Activated B cell treated with CpG ODN at 0.5 μM for 24 hours (primary cell): ENCODE measurements at regions not wholly inside any gene's neighbourhood (a gene's known extent, or its start where the extent isn't known, plus 50 kb on each side); places are given as distances from the start of the nearest gene placed in this dataset.

Experiments
- ATAC-seq: fragments of 200-7000 bp; cut with Tn5 transposase; one replicate; pipeline ENCODE4 v1.10.0; 2021; ENCODE audit warnings: low read depth, mild to moderate bottlenecking, moderate library complexity
- CTCF ChIA-PET: fragments of 350-600 bp; sonication (Branson Sonifier 250); formaldehyde crosslinking; loops from one replicate; lab custom pipeline; 2021; ENCODE audit warnings: antibody characterized with exemption; lab: Charles Lee
- POLR2A ChIA-PET: fragments of 350-600 bp; sonication (Branson Sonifier 250); formaldehyde crosslinking; loops from one replicate; lab custom pipeline; 2021; ENCODE audit warnings: antibody characterized with exemption; lab: Charles Lee
- DNase-seq: peaks from one replicate; pipeline ENCODE4 v3.0.0; 2022
- H3K27ac Mint-ChIP-seq: one replicate; pipeline ENCODE4 v1.8.0; 2020; ENCODE audit warnings: mixed read lengths
- H3K27me3 Mint-ChIP-seq: one replicate; pipeline ENCODE4 v1.8.0; 2021; ENCODE audit warnings: mixed read lengths
- H3K36me3 Mint-ChIP-seq: one replicate; pipeline ENCODE4 v1.8.0; 2021; ENCODE audit warnings: low read depth, mixed read lengths
- H3K4me1 Mint-ChIP-seq: one replicate; pipeline ENCODE4 v1.8.0; 2021; ENCODE audit warnings: mixed read lengths
- H3K4me3 Mint-ChIP-seq: one replicate; pipeline ENCODE4 v1.8.0; 2020; ENCODE audit warnings: mild to moderate bottlenecking, mixed read lengths
- H3K9me3 Mint-ChIP-seq: one replicate; pipeline ENCODE4 v1.8.0; 2020; ENCODE audit warnings: mixed read lengths
- intact Hi-C: fragments of 100-400 bp; cut with micrococcal nuclease; formaldehyde crosslinking; loops from one replicate; pipeline ENCODE4 v1.15.1; 2024
- TF ChIP-seq, protein P1 (sequence below): fragments of 200-600 bp; IDR thresholded peaks from one replicate; pipeline ENCODE4 v1.8.0; 2022; ENCODE audit warnings: antibody characterized with exemption, mild to moderate bottlenecking

DNA sequence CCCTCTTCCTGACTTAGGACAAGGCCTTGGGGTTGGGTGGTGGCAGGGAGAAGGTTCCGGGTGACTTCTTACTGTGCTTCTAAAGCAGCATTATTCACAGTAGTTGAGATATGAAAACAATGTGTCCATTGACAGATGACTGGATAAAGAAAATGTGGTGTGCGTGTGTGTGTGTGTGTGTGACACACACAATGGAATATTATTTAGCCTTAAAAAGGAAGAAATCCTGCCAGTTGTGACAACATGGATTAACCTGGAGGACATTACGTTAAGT is 128.1 kb upstream of the RASGRP1 start:
- Mint-ChIP-seq H3K4me1 (peaks cover 14% of the 10 kb centered on the region), H3K27ac (no peak overlapping the region), H3K4me3 (no peak overlapping the region), H3K36me3 (no peaks in the 10 kb centered on the region), H3K9me3 (no peaks in the 10 kb centered on the region), H3K27me3 (no peaks in the 10 kb centered on the region)
- ChIA-PET CTCF (interaction anchor here (0.8 to 8.8 kb wide), 6 partner anchors 9 to 252 kb away, joined by 4 to 138 read pairs (median 46); partner anchors contain the start of gene RASGRP1), POLR2A (interaction anchor here (0.6 to 3.1 kb wide), 2 partner anchors 31 to 129 kb away, joined by 3 to 11 read pairs; partner anchors contain the start of gene RASGRP1)
- intact Hi-C loops, result loop anchor here (5.0 to 10.0 kb wide), 2 partner anchors 440 to 698 kb away; partner anchors contain the start of gene SPRED1
- TF ChIP-seq, protein P1, sequence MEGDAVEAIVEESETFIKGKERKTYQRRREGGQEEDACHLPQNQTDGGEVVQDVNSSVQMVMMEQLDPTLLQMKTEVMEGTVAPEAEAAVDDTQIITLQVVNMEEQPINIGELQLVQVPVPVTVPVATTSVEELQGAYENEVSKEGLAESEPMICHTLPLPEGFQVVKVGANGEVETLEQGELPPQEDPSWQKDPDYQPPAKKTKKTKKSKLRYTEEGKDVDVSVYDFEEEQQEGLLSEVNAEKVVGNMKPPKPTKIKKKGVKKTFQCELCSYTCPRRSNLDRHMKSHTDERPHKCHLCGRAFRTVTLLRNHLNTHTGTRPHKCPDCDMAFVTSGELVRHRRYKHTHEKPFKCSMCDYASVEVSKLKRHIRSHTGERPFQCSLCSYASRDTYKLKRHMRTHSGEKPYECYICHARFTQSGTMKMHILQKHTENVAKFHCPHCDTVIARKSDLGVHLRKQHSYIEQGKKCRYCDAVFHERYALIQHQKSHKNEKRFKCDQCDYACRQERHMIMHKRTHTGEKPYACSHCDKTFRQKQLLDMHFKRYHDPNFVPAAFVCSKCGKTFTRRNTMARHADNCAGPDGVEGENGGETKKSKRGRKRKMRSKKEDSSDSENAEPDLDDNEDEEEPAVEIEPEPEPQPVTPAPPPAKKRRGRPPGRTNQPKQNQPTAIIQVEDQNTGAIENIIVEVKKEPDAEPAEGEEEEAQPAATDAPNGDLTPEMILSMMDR, result no peak
- ATAC-seq (no peak), DNase-seq (no peak)

DNA sequence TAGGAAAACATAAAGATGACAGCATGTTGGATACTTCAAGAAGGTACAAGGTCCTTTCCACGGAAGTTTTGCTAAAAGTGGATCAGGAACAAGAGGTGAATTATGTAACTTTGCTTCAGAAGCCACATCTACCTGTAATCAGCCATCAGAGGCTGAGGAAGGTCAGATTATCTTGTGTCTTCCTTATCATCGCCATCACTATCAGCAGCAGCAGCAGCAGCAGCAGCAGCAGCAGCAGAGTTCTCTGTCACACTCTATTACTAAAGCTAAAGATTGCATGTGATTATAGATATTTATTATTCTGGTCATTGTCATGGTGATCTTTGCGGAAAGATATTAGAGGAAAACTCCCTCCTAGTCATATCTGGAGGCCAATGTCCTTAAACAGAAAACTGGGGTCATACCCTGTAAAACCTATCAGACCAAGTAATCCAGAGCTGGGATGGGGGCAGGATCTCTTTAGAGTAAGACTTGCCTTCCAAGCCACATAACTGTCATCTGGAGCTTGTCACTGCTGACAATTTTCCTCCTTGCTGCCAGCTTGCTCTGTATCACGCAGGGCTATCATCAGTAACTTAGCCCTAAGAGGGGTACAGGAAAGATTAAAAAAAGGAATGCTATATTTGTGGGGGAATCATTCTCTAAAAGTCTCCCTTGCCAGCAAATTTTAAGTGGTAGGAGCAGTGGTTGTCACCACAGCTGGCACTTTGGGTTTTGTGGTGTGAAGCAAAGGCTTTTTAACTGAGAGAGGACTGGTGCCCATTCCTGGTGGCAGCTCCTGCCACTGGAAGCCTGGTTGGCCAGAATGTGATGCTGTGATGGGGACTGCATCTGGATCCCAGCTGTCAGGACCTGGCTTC is 130.9 kb upstream of the RASGRP1 start:
- no peaks in the 10 kb centered on the region for H3K27me3 Mint-ChIP-seq

DNA sequence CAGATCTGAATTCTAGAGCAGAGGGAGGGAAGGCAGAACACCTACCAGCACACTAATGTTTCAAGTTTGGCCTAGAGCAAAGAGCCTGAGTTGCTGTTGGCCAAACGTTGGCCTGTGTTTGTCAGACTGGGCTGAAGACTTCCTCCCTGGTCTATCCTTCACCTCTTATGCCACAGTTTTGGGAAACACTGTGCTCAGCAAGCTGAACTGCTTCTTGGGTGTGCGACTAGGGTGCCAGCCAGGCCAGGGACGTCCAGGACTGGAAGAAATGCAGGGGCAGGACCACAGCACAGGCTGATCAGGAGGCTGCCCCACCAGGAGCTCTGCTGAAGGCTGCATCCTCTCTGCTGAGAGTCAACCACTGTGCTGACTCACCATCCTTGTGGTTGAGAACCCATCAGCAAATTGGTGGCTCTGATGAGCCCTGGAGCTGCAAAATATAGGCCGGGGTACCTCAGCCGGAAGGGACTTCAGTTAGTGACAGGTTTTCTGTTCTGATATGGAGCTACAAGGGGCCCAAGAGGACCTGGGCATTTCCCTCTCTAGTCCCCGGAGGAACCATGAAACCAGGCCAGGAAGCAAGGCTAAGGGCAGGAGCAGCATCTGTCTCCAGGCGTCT is 131.6 kb upstream of the RASGRP1 start:
- Mint-ChIP-seq H3K9me3 (no peaks in the 10 kb centered on the region), H3K4me1 (no peaks in the 10 kb centered on the region), H3K27ac (no peak overlapping the region), H3K4me3 (no peak overlapping the region), H3K27me3 (no peaks in the 10 kb centered on the region), H3K36me3 (no peaks in the 10 kb centered on the region)
- intact Hi-C loops, result loop anchor here (10.0 kb wide), 1 partner anchor 701 kb away; no protein-coding TSS in a partner anchor
- DNase-seq (no peak), ATAC-seq (no peak)
- TF ChIP-seq, protein P1, result no peak
- ChIA-PET POLR2A (no interaction called here), CTCF (interaction anchor here (1.1 to 7.0 kb wide), 7 partner anchors 9 to 256 kb away, joined by 3 to 130 read pairs (median 6); no protein-coding TSS in a partner anchor)

More for the DNA sequence above, 130.9 kb upstream of the RASGRP1 start:
- CTCF ChIA-PET, result interaction anchor here (1.1 to 5.2 kb wide), 4 partner anchors 9 to 255 kb away, joined by 4 to 52 read pairs (median 9); no protein-coding TSS in a partner anchor
- Mint-ChIP-seq H3K9me3 (no peaks in the 10 kb centered on the region), H3K4me1 (no peaks in the 10 kb centered on the region), H3K36me3 (no peaks in the 10 kb centered on the region), H3K27ac (no peak overlapping the region), H3K4me3 (no peak overlapping the region)
- intact Hi-C loops, result loop anchor here (10.0 kb wide), 1 partner anchor 701 kb away; no protein-coding TSS in a partner anchor
- POLR2A ChIA-PET, result no interaction called here
- TF ChIP-seq, protein P1, result no peak
- no peak for ATAC-seq
- no peak for DNase-seq

DNA sequence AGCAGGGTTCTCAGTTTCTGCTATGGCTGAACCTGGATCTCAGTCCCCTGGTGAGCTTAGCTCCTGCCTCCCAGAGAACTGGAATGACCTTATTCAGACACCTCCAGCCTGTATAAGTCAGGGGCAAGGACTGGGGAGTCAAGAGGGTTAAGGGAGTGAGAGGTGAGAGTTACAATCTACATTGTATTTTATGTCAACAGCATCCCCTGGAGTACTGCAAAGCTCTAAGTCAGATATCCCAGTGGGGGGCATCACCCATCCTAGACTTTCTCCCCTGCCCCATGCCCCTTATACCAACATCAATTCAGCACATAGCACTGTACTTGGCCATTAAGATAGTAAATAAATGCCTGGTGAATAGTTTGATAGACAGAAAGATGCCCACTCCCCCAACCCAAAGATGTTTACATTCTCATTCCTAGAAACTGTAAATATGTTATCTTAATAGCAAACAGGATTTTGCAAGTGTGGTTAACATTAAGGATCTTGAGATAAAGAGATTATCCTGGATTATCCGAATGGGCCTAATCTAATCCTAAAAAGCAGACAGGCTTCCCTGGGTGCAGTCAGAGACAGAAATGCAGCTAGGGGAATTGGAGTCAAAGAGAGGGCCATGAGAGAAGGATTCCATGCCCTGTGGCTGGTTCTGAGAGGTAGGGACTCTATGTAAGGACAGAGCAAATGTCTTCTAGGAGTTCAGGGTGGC is 132.3 kb upstream of the RASGRP1 start:
- H3K9me3 Mint-ChIP-seq, result no peaks in the 10 kb centered on the region
- no peaks in the 10 kb centered on the region for H3K4me1 Mint-ChIP-seq
- no peaks in the 10 kb centered on the region for H3K36me3 Mint-ChIP-seq
- ATAC-seq (no peak), DNase-seq (no peak)
- H3K27me3 Mint-ChIP-seq, result no peaks in the 10 kb centered on the region
- ChIA-PET CTCF (interaction anchor here (1.4 to 7.0 kb wide), 8 partner anchors 10 to 256 kb away, joined by 3 to 130 read pairs (median 16); partner anchors contain the start of gene FAM98B), POLR2A (no interaction called here)
- intact Hi-C loops, result loop anchor here (10.0 kb wide), 1 partner anchor 702 kb away; no protein-coding TSS in a partner anchor
- H3K27ac Mint-ChIP-seq, result no peak overlapping the region
- TF ChIP-seq, protein P1, result no peak
- no peak overlapping the region for H3K4me3 Mint-ChIP-seq
